ENCODE measurements at regions not wholly inside any gene's neighbourhood (a gene's known extent, or its start where the extent isn't known, plus 50 kb on each side); places are given as distances from the start of the nearest gene placed in this dataset.

GRCh38 chr2:220165401-220165800 lies 538.0 kb downstream of the SLC4A3 start:
- H3K4me3 ChIP-seq: no peak overlapping the region
- H3K27ac ChIP-seq: no peak overlapping the region
- no peaks in the 10 kb centered on the region for H3K27me3 ChIP-seq
- TF ChIP-seq, protein P1, sequence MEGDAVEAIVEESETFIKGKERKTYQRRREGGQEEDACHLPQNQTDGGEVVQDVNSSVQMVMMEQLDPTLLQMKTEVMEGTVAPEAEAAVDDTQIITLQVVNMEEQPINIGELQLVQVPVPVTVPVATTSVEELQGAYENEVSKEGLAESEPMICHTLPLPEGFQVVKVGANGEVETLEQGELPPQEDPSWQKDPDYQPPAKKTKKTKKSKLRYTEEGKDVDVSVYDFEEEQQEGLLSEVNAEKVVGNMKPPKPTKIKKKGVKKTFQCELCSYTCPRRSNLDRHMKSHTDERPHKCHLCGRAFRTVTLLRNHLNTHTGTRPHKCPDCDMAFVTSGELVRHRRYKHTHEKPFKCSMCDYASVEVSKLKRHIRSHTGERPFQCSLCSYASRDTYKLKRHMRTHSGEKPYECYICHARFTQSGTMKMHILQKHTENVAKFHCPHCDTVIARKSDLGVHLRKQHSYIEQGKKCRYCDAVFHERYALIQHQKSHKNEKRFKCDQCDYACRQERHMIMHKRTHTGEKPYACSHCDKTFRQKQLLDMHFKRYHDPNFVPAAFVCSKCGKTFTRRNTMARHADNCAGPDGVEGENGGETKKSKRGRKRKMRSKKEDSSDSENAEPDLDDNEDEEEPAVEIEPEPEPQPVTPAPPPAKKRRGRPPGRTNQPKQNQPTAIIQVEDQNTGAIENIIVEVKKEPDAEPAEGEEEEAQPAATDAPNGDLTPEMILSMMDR (IDR thresholded peaks at IDR 0.05): peak in 1 of 9 donors; percentile 13
- peaks cover 0 to 13% (median 0%) of the 10 kb centered on the region in 11 donors for H3K9me3 ChIP-seq
- DNase-seq (no peak), ATAC-seq (no peak)
- no peaks in the 10 kb centered on the region for H3K4me1 ChIP-seq
- WGBS, 2 donors: 43 to 57% methylated on average over 4 of the region's 4 CpGs
- H3K36me3 ChIP-seq: no peaks in the 10 kb centered on the region
- intact Hi-C loops (cut with DNase I): no loop called here

DNA sequence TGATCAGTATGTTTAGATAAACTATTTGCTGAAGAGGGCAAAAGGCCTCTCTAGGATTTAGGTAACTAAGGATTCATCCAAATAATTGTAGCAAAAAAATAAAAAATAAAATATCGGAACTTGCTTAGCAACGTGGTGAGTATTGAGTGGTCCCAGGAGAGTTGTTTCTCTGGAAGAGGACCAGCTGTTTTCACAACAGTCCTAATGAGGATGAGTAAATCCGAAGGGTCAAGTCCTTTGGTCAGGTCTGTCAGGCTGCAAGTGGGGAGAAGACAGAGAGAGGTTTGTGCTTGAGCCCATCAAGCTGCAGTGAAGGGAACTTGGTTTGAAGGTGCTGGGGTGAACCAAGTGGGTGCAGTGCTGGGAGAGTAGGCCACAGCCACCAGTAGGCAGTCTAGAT lies 539.2 kb downstream of the SLC4A3 start:
- DNase-seq (no peak), ATAC-seq (no peak)
- intact Hi-C loops (cut with DNase I): no loop called here
- no peak overlapping the region for H3K27ac ChIP-seq
- peaks cover 0 to 1% (median 0%) of the 10 kb centered on the region in 11 donors for H3K9me3 ChIP-seq
- no peak overlapping the region for H3K4me3 ChIP-seq
- H3K27me3 ChIP-seq: no peaks in the 10 kb centered on the region
- 53 to 74% methylated on average over 3 of the region's 3 CpGs for WGBS, 2 donors
- no peaks in the 10 kb centered on the region for H3K4me1 ChIP-seq
- TF ChIP-seq, protein P1 (IDR thresholded peaks at IDR 0.05): no peak
- H3K36me3 ChIP-seq: no peaks in the 10 kb centered on the region

GRCh38 chr2:220167956-220168355 lies 540.5 kb downstream of the SLC4A3 start:
- no peak for ATAC-seq
- WGBS, 2 donors: 89 to 93% methylated on average over 4 of the region's 4 CpGs

DNA sequence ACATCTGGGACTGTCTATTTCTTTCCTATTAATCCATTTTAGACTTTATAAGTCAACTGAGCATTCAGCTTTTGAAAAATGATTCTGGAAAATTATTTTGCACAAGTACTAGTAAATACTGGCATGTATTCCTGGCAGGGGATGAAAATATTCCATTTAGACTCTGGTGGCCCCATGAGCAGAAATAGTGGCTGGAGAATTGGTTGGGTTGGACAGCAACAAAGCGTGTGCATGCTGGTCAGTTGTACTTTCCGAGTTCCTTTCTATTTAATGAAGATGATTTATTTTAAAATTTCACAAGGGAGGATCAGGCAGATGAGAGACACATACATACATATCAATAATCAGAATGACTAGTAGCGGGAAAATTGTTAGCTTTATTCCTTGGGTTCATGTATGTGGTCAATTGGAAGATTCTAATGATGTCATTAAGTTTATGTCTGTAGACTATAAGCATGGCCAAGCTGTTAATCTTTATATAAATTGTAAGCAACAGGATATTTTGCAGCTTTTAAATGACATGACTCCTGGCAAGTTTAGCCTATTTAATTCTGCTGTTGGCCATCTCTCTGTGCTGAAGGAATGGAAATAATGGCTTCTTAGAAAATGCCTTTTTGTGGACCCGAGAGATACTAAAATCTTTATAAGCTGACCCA lies 541.6 kb downstream of the SLC4A3 start:
- WGBS, 2 donors: 88 to 91% methylated on average over 4 of the region's 4 CpGs
- H3K36me3 ChIP-seq: no peaks in the 10 kb centered on the region
- no peak overlapping the region for H3K27ac ChIP-seq
- no peaks in the 10 kb centered on the region for H3K27me3 ChIP-seq
- TF ChIP-seq, protein P1 (IDR thresholded peaks at IDR 0.05): no peak
- no peak overlapping the region for H3K4me3 ChIP-seq
- intact Hi-C loops (cut with DNase I): no loop called here
- H3K4me1 ChIP-seq: no peaks in the 10 kb centered on the region
- H3K9me3 ChIP-seq: no peaks in the 10 kb centered on the region
- ATAC-seq: no peak
- no peak for DNase-seq

More at GRCh38 chr2:220167956-220168355, 540.5 kb downstream of the SLC4A3 start:
- no peak overlapping the region for H3K4me3 ChIP-seq
- DNase-seq: no peak
- no peaks in the 10 kb centered on the region for H3K36me3 ChIP-seq
- H3K27me3 ChIP-seq: no peaks in the 10 kb centered on the region
- no peak overlapping the region for H3K27ac ChIP-seq
- no peaks in the 10 kb centered on the region for H3K4me1 ChIP-seq
- TF ChIP-seq, protein P1 (IDR thresholded peaks at IDR 0.05): no peak
- intact Hi-C loops (cut with DNase I): no loop called here
- H3K9me3 ChIP-seq: no peaks in the 10 kb centered on the region

All from heart right ventricle (tissue), 16 donors.